Brain microvascular endothelial cell (primary cell): ENCODE measurements at regions not wholly inside any gene's neighbourhood (a gene's known extent, or its start where the extent isn't known, plus 50 kb on each side); places are given as distances from the start of the nearest gene placed in this dataset.
"Not testable (repeated sequence)": the region's sequence is repeated elsewhere in the genome, so short reads cannot be mapped to it uniquely, and the experiment has no call there.

Experiments used
- DNase-seq: peaks from one replicate; pipeline ENCODE4 v3.0.0-alpha.2; 2020
- H3K27ac ChIP-seq: fragments of 250-450 bp; sonication (Bioruptor Pico); 2 replicates; pipeline ENCODE4 v1.5.1; 2020; ENCODE audit warnings: mild to moderate bottlenecking, moderate library complexity
- H3K27me3 ChIP-seq: fragments of 250-450 bp; sonication (Bioruptor Pico); replicated peaks from 2 replicates; pipeline ENCODE4 v1.5.1; 2020; ENCODE audit warnings: mild to moderate bottlenecking
- H3K36me3 ChIP-seq: fragments of 250-450 bp; sonication (Bioruptor Pico); replicated peaks from 2 replicates; pipeline ENCODE4 v1.5.1; 2020; ENCODE audit warnings: mild to moderate bottlenecking
- H3K4me3 ChIP-seq: 2 replicates; pipeline ENCODE4 v1.5.1; 2011; ENCODE audit warnings: low read depth, mild to moderate bottlenecking, control low read depth, low read length, moderate library complexity
- CTCF ChIP-seq: IDR thresholded peaks from 2 replicates; pipeline ENCODE4 v1.5.1; 2011; ENCODE audit warnings: low read depth, mild to moderate bottlenecking, moderate library complexity, low read length, control low read depth, inconsistent platforms; ENCODE audit errors: missing control alignments
- in situ Hi-C: cut with HindIII; loops from 2 replicates; pipeline ENCODE4 v1.10.0; 2017; ENCODE audit warnings: low sequenced_read_pairs, low pct_ligation_motif_present

- Histone ChIP-seq H3K4me3 (no peak overlapping the region), H3K36me3 (no peaks in the 10 kb centered on the region), H3K27ac (no peak overlapping the region), H3K27me3 (no peaks in the 10 kb centered on the region)
- no peak for TF ChIP-seq CTCF
- no peak for DNase-seq
- in situ Hi-C loops: no loop called here
Observed at GRCh38 chr9:135179041-135179440, 91.6 kb downstream of the OLFM1 start.

GRCh38 chr9:135179976-135180375, 92.5 kb downstream of the OLFM1 start:
- Histone ChIP-seq H3K27ac (no peak overlapping the region), H3K27me3 (no peaks in the 10 kb centered on the region), H3K4me3 (no peak overlapping the region), H3K36me3 (no peaks in the 10 kb centered on the region)
- in situ Hi-C loops: no loop called here
- no peak for TF ChIP-seq CTCF
- no peak for DNase-seq

- no peak overlapping the region for H3K27ac ChIP-seq
- DNase-seq: no peak
- H3K4me3 ChIP-seq: no peak overlapping the region
- in situ Hi-C loops: no loop called here
- no peak for TF ChIP-seq CTCF
- no peaks in the 10 kb centered on the region for H3K27me3 ChIP-seq
- no peaks in the 10 kb centered on the region for H3K36me3 ChIP-seq
Observed at GRCh38 chr9:135180586-135180985, 93.1 kb downstream of the OLFM1 start.

GRCh38 chr9:135181336-135181735, 93.9 kb downstream of the OLFM1 start:
- Histone ChIP-seq H3K27me3 (no peaks in the 10 kb centered on the region), H3K36me3 (no peaks in the 10 kb centered on the region), H3K4me3 (no peak overlapping the region), H3K27ac (no peak overlapping the region)
- DNase-seq: no peak
- in situ Hi-C loops: no loop called here
- no peak for TF ChIP-seq CTCF

- H3K27me3 ChIP-seq: not testable (repeated sequence)
Observed at GRCh38 chr9:135181841-135182240, 94.4 kb downstream of the OLFM1 start.

GRCh38 chr9:135183069-135183468, 95.6 kb downstream of the OLFM1 start:
- no peaks in the 10 kb centered on the region for H3K27me3 ChIP-seq
- H3K36me3 ChIP-seq: no peaks in the 10 kb centered on the region
- in situ Hi-C loops: no loop called here
- H3K4me3 ChIP-seq: no peak overlapping the region
- no peak overlapping the region for H3K27ac ChIP-seq
- DNase-seq: no peak
- no peak for TF ChIP-seq CTCF

More at GRCh38 chr9:135181841-135182240, 94.4 kb downstream of the OLFM1 start:
- H3K27ac ChIP-seq, H3K36me3 ChIP-seq, DNase-seq, in situ Hi-C loops, H3K4me3 ChIP-seq: not testable (repeated sequence)
